Thyroid gland (tissue), 4 donors: ENCODE measurements at regions not wholly inside any gene's neighbourhood (a gene's known extent, or its start where the extent isn't known, plus 50 kb on each side); places are given as distances from the start of the nearest gene placed in this dataset.
A peak's percentile ranks its signal among the peaks of the same experiment; 100 is the strongest.

Experiments
- DNase-seq, 2 donors: peaks; one replicate each; pipeline ENCODE4 v3.0.0-alpha.2; 2019
- H3K27ac ChIP-seq, 3 donors: fragments of 200-600 bp; sonication (generic); 1 replicate in 2 of 3; 2 replicates in 1 of 3; pipeline ENCODE4 v1.5.1; 2016 to 2019; ENCODE audit warnings: mild to moderate bottlenecking in 1 of 3, moderate library complexity in 1 of 3
- H3K27me3 ChIP-seq: fragments of 200-600 bp; sonication (generic); one replicate; pipeline ENCODE4 v1.5.1; 2019
- H3K36me3 ChIP-seq, 2 donors: fragments of 200-600 bp; sonication (generic); one replicate each; pipeline ENCODE4 v1.5.1; 2016 to 2019
- H3K4me1 ChIP-seq, 2 donors: fragments of 200-600 bp; sonication (generic); one replicate each; pipeline ENCODE4 v1.5.1; 2017 to 2019
- H3K4me3 ChIP-seq, 3 donors: fragments of 200-600 bp; sonication (generic); replicated peaks in 1 of 3; 1 replicate in 2 of 3; 2 replicates in 1 of 3; pipeline ENCODE4 v1.5.1; 2016; ENCODE audit warnings: mild to moderate bottlenecking in 1 of 3
- H3K9me3 ChIP-seq: fragments of 200-600 bp; sonication (generic); one replicate; pipeline ENCODE4 v1.5.1; 2017
- POLR2A ChIP-seq, 2 donors: fragments of 450-650 bp; IDR thresholded peaks; one replicate each; pipeline ENCODE4 v1.6.1; 2017; ENCODE audit warnings: antibody characterized with exemption in 2 of 2, mild to moderate bottlenecking in 2 of 2, moderate library complexity in 1 of 2
- WGBS, 2 donors: methylation state at CpG; one replicate each; pipeline ENCODE4 v1.1.5; 2017; 5-methylcytosine and 5-hydroxymethylcytosine counted together
- intact Hi-C: fragments of 100-400 bp; cut with DNase I; formaldehyde crosslinking; loops from one replicate; pipeline ENCODE4 v1.15.1; 2023
- TF ChIP-seq, protein P1 (sequence below), 6 experiments: fragments of 200-600 bp in 3 of 6; fragments of 450-650 bp in 3 of 6; sonication (generic) in 3 of 6; IDR thresholded peaks; one replicate each; pipeline ENCODE4 v1.5.1; 2016 to 2019; ENCODE audit warnings: antibody characterized with exemption in 6 of 6, mild to moderate bottlenecking in 2 of 6, inconsistent platforms in 1 of 6, moderate library complexity in 1 of 6

DNA sequence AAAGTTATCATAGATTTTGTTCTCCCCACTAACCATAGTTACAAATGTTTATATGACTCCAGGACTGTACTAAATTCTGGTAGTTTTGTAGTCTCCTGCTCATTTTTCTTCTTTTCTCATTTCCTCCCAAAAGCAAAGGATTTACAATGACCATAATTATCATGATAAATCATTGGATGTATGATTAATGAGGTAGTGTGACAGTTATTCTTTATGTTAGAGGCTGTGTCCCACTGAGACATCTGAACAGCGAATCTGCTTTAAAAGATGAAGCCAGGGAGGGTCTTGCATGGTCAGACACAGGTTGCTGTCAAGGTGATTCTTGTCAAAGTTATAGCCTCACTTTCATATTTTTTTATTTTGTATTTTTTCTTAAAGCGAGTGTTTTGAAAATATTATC, 285.2 kb upstream of the STXBP5 start:
- no peak overlapping the region for H3K27ac ChIP-seq

DNA sequence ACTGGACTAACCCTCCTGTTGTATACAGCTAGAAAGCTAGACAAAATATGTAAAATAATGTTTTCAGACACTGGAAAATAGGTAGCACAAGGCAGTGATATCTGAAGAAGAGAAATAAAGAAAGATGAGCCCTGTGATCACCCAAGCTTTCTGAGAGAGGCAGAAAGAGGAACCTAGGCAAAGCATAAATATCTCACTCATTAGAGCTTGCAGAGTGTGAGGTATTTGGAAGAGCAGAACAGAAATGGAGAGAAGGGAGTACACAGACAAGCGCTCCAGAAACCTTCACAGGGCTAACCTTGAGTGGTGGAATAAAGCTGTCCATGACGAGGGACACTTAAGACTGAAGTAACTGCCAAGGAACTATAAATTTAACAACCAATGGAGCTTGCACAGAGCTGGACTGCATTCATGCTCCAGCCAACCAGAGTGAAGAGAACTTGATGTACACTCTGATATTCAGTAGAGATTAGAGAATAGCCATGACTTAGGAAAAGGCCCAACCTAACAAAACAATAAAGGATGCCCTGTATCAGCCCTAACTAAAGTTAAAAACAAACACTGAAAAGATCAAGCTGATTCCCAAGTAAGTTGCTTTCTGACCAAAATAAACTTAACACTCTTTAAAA, 280.9 kb upstream of the STXBP5 start:
- H3K9me3 ChIP-seq: no peaks in the 10 kb centered on the region
- H3K4me1 ChIP-seq: no peaks in the 10 kb centered on the region
- 75 to 79% methylated on average over 2 of the region's 2 CpGs for WGBS, 2 donors
- no peak overlapping the region for H3K27ac ChIP-seq
- intact Hi-C loops: no loop called here
- no peaks in the 10 kb centered on the region for H3K36me3 ChIP-seq
- no peak for TF ChIP-seq POLR2A (IDR thresholded peaks at IDR 0.05)
- TF ChIP-seq, protein P1, sequence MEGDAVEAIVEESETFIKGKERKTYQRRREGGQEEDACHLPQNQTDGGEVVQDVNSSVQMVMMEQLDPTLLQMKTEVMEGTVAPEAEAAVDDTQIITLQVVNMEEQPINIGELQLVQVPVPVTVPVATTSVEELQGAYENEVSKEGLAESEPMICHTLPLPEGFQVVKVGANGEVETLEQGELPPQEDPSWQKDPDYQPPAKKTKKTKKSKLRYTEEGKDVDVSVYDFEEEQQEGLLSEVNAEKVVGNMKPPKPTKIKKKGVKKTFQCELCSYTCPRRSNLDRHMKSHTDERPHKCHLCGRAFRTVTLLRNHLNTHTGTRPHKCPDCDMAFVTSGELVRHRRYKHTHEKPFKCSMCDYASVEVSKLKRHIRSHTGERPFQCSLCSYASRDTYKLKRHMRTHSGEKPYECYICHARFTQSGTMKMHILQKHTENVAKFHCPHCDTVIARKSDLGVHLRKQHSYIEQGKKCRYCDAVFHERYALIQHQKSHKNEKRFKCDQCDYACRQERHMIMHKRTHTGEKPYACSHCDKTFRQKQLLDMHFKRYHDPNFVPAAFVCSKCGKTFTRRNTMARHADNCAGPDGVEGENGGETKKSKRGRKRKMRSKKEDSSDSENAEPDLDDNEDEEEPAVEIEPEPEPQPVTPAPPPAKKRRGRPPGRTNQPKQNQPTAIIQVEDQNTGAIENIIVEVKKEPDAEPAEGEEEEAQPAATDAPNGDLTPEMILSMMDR (IDR thresholded peaks at IDR 0.05): no peak
- DNase-seq: no peak
- no peaks in the 10 kb centered on the region for H3K27me3 ChIP-seq
- no peak overlapping the region for H3K4me3 ChIP-seq

More for the DNA sequence above, 285.2 kb upstream of the STXBP5 start:
- H3K36me3 ChIP-seq: no peaks in the 10 kb centered on the region
- peaks cover 10 to 12% of the 10 kb centered on the region in 2 donors for H3K4me1 ChIP-seq
- DNase-seq: no peak
- H3K4me3 ChIP-seq: no peak overlapping the region
- intact Hi-C loops: no loop called here
- TF ChIP-seq POLR2A (IDR thresholded peaks at IDR 0.05): no peak
- TF ChIP-seq, protein P1 (IDR thresholded peaks at IDR 0.05): no peak
- H3K27me3 ChIP-seq: no peaks in the 10 kb centered on the region
- no peaks in the 10 kb centered on the region for H3K9me3 ChIP-seq
- WGBS, 2 donors: 93 to 94% methylated on average over 2 of the region's 2 CpGs

DNA sequence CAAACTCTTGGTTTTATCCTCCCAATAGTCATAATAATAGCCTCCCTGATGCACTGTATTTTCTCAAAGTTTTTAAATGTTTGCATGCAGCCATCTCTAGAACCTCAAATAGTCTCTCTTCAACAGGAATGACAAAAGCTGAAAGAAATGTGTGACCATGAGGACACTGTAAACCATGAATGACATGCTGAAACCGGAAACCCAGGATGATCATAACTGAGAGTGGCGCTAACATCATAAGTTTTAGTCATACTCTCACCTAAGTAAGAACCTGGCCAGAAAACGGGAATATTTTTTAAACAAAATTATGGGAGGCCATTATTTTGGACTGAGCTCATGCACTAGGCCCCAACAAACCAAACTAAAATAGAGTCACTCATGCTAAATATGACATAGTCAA, 278.4 kb upstream of the STXBP5 start:
- no peaks in the 10 kb centered on the region for H3K36me3 ChIP-seq
- H3K27me3 ChIP-seq: no peaks in the 10 kb centered on the region
- intact Hi-C loops: no loop called here
- no peak for DNase-seq
- no peak overlapping the region for H3K4me3 ChIP-seq
- H3K4me1 ChIP-seq: no peaks in the 10 kb centered on the region
- no peak overlapping the region for H3K27ac ChIP-seq
- H3K9me3 ChIP-seq: no peaks in the 10 kb centered on the region
- 93 to 96% methylated on average over 3 of the region's 3 CpGs for WGBS, 2 donors
- TF ChIP-seq, protein P1 (IDR thresholded peaks at IDR 0.05): no peak
- no peak for TF ChIP-seq POLR2A (IDR thresholded peaks at IDR 0.05)

DNA sequence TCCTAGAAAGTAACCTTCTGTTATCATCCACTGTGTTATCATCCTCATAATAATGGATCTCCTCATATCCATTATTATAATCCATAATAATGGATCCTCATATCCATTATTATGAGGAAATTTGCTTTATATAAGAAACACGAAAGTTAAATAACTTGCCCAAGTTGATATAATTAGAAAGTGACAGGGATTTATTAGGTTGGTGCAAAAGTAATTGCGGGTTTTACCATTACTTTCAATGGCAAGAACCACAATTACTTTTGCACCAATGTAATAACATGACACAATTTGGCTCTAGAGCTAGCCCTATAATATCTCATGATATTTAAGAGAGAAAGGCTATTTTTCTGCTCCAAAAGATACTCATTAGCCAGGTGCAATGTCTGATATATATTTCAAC, 275.7 kb upstream of the STXBP5 start:
- Histone ChIP-seq H3K4me1 (no peaks in the 10 kb centered on the region), H3K27ac (no peak overlapping the region), H3K36me3 (no peaks in the 10 kb centered on the region), H3K27me3 (no peaks in the 10 kb centered on the region), H3K9me3 (no peaks in the 10 kb centered on the region), H3K4me3 (no peak overlapping the region)
- intact Hi-C loops: no loop called here
- no peak for DNase-seq
- WGBS, 2 donors: 95 to 96% methylated on average over 2 of the region's 2 CpGs
- TF ChIP-seq, protein P1 (IDR thresholded peaks at IDR 0.05): no peak
- TF ChIP-seq POLR2A (IDR thresholded peaks at IDR 0.05): no peak

DNA sequence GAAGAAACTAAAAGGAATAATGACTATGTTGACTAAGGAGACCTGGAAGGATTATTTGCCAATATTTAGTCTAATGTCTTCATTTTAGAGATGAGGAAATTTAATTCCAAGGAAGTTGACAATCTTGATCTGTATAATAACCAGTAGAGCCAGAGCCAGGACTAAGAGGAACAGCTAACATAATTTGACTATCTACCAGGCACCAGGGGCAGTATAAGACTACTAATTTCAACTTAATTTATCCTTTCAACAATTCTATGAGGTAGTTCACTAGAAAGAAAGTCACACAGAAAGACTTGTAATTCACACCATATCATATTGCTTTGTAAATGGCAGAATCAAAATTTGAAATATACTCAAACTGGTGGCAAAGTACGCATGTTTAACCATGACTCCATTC, 273.0 kb upstream of the STXBP5 start:
- Histone ChIP-seq H3K4me1 (peaks cover 0 to 9% of the 10 kb centered on the region in 2 donors), H3K9me3 (no peaks in the 10 kb centered on the region), H3K27ac (no peak overlapping the region), H3K4me3 (no peak overlapping the region), H3K36me3 (no peaks in the 10 kb centered on the region), H3K27me3 (no peaks in the 10 kb centered on the region)
- WGBS, 2 donors: 95 to 97% methylated on average over 1 of the region's 1 CpG
- intact Hi-C loops: no loop called here
- TF ChIP-seq POLR2A (IDR thresholded peaks at IDR 0.05): no peak
- TF ChIP-seq, protein P1 (IDR thresholded peaks at IDR 0.05): peak in 1 of 6 experiments; percentile 23
- DNase-seq: no peak
